ENCODE measurements at regions not wholly inside any gene's neighbourhood (a gene's known extent, or its start where the extent isn't known, plus 50 kb on each side); places are given as distances from the start of the nearest gene placed in this dataset.
"Not testable (repeated sequence)": the region's sequence is repeated elsewhere in the genome, so short reads cannot be mapped to it uniquely, and the experiment has no call there.

DNA sequence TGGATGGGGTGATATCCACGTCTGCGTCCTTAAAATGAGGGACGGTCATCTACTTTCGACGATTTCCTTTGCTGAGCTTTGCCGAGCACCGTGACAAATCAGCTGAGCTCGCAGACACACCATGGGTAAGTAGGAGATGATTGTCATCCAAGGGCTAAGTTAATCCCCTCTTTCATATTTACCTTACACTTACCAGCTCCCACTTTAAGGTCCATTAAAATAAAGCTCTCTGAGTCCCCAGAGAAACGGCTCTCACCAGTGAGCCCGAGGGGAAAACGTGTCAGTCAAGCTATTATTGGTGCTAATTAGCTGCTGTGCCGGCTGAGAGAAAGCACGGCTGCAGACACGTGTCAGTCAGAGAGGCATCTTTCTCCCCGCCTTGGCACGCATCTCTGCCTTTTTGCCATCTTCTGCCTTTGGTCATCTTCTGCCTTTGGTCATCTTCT, 72.2 kb downstream of the CRLF2 start:
- no peaks in the 10 kb centered on the region for H3K9me3 ChIP-seq
- no peaks in the 10 kb centered on the region for H3K4me1 ChIP-seq
- H3K4me3 ChIP-seq, result no peak overlapping the region
- 20% methylated on average over 16 of the region's 16 CpGs for WGBS (ENCODE audit: insufficient coverage, low coverage, low lambda C conversion rate, missing lambda C conversion rate)
- intact Hi-C loops (cut with DNase I), result no loop called here
- H3K27ac ChIP-seq, result no peak overlapping the region
- TF ChIP-seq, protein P1, sequence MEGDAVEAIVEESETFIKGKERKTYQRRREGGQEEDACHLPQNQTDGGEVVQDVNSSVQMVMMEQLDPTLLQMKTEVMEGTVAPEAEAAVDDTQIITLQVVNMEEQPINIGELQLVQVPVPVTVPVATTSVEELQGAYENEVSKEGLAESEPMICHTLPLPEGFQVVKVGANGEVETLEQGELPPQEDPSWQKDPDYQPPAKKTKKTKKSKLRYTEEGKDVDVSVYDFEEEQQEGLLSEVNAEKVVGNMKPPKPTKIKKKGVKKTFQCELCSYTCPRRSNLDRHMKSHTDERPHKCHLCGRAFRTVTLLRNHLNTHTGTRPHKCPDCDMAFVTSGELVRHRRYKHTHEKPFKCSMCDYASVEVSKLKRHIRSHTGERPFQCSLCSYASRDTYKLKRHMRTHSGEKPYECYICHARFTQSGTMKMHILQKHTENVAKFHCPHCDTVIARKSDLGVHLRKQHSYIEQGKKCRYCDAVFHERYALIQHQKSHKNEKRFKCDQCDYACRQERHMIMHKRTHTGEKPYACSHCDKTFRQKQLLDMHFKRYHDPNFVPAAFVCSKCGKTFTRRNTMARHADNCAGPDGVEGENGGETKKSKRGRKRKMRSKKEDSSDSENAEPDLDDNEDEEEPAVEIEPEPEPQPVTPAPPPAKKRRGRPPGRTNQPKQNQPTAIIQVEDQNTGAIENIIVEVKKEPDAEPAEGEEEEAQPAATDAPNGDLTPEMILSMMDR (IDR thresholded peaks at IDR 0.05), result no peak
- TF ChIP-seq POLR2A (IDR thresholded peaks at IDR 0.05), result no peak
- ATAC-seq (no peak), DNase-seq (peak in 1 of 3 donors; percentile 11)
- H3K27me3 ChIP-seq, result no peaks in the 10 kb centered on the region
- H3K36me3 ChIP-seq, result no peaks in the 10 kb centered on the region

DNA sequence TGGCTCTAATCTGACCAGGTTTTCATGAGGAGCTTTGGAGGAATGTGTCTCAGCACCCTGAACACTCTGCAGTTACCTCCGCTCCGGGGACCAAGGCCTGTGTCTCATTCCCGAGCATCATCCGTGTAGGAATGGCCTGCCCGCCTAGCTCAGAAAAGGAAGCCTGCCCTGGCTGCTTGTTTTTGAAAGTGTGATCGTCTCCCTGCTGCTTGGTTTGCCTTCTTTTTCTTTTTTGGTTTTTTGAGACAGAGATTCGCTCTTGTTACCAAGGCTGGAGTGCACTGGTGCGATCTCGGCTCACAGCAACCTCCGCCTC, 73.3 kb downstream of the CRLF2 start:
- Histone ChIP-seq H3K27ac (no peak overlapping the region), H3K4me1 (no peaks in the 10 kb centered on the region), H3K27me3 (no peaks in the 10 kb centered on the region), H3K4me3 (no peak overlapping the region), H3K36me3 (no peaks in the 10 kb centered on the region), H3K9me3 (no peaks in the 10 kb centered on the region)
- DNase-seq (no peak), ATAC-seq (no peak)
- WGBS (ENCODE audit: insufficient coverage, low coverage, low lambda C conversion rate, missing lambda C conversion rate), result 75% methylated on average over 5 of the region's 10 CpGs
- intact Hi-C loops (cut with DNase I), result no loop called here
- TF ChIP-seq POLR2A (IDR thresholded peaks at IDR 0.05), result no peak
- TF ChIP-seq, protein P1 (IDR thresholded peaks at IDR 0.05), result no peak

DNA sequence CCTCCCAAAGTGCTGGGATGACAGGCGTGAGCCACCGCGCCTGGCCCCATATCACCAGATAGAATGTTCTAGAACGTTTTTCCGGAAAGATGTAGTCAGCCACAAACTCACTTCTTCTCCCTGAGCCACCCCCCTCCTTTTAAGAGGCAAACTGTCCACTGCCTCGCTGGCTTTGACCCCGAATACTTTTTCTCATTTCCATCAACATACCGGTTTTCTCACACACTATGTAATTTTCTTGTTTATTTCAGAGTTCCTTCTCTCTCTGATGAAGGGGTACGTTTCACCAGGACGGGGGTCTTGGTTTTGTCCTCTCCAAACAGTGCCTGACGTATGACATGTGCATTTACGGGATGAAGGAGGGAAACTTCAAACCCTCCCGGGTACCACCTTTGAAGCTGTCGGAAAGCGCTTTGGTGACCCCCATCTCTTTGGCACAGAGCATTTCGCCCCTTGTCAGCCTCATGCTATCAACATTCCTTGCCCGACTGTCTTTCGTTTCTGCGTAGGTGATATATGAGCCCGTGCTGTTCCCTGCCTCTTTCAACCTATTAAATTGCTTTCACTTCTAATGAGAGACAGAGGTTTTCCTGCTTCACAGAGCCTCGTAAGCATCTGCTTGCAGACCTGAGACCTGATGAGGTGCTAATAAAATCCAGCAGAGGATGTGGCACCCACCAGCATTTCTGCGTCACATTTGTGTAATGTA, 73.8 kb downstream of the CRLF2 start:
- TF ChIP-seq, protein P1 (IDR thresholded peaks at IDR 0.05), result no peak
- TF ChIP-seq POLR2A (IDR thresholded peaks at IDR 0.05), result no peak
- no peak overlapping the region for H3K27ac ChIP-seq
- H3K4me1 ChIP-seq, result no peaks in the 10 kb centered on the region
- intact Hi-C loops (cut with DNase I), result no loop called here
- H3K4me3 ChIP-seq, result no peak overlapping the region
- no peaks in the 10 kb centered on the region for H3K27me3 ChIP-seq
- no peaks in the 10 kb centered on the region for H3K36me3 ChIP-seq
- H3K9me3 ChIP-seq, result no peaks in the 10 kb centered on the region
- DNase-seq, result peak in 1 of 3 donors; percentile 28
- 51% methylated on average over 20 of the region's 22 CpGs for WGBS (ENCODE audit: insufficient coverage, low coverage, low lambda C conversion rate, missing lambda C conversion rate)
- no peak for ATAC-seq

DNA sequence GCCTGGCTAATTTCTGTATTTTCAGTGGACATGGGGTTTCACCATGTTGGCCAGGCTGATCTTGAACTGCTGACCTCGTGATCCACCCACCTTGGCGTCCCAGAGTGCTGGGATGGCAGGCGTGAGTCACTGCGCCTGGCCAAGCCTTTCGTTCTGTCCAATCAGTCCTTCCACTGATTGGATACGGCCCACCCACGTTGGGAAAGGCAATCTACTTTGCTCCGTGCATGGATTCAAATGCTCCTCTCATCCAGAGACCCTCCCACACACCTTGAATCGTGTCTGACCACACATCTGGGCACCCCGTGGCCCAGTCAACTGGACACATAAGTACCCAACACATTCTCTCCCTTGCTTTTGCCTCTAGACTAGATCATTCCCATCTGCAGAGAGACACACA, 74.9 kb downstream of the CRLF2 start:
- H3K4me1 ChIP-seq, result no peaks in the 10 kb centered on the region
- no peak overlapping the region for H3K27ac ChIP-seq
- H3K9me3 ChIP-seq, result no peaks in the 10 kb centered on the region
- no peaks in the 10 kb centered on the region for H3K36me3 ChIP-seq
- DNase-seq (peak in 1 of 3 donors; percentile 11), ATAC-seq (no peak)
- WGBS (ENCODE audit: insufficient coverage, low coverage, low lambda C conversion rate, missing lambda C conversion rate), result 56% methylated on average over 5 of the region's 10 CpGs
- no peaks in the 10 kb centered on the region for H3K27me3 ChIP-seq
- H3K4me3 ChIP-seq, result no peak overlapping the region
- intact Hi-C loops (cut with DNase I), result no loop called here
- TF ChIP-seq, protein P1 (IDR thresholded peaks at IDR 0.05), result no peak

DNA sequence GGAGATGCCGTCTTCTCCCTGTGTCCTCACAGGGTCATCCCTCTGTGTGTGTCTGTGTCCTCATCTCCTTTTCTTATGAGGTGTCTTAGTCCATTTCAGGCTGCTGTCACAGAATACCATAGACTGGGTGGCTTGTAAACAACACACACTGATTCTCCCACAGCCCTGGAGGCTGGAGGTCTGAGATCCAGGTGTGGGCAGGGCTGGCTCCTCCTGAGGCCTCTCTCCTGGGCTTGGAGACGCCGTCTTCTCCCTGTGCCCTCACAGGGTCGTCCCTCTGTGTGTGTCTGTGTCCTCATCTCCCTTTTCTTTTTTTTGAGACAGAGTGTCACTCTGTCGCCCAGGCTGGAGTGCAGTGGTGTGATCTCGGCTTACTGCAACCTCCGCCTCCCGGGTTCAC, 75.9 kb downstream of the CRLF2 start:
- DNase-seq; H3K4me3 ChIP-seq; H3K9me3 ChIP-seq; H3K36me3 ChIP-seq; ATAC-seq; intact Hi-C loops (cut with DNase I); H3K4me1 ChIP-seq; H3K27me3 ChIP-seq; H3K27ac ChIP-seq: not testable (repeated sequence)
- 78% methylated on average over 1 of the region's 8 CpGs for whole genome bisulfite sequencing (ENCODE audit: insufficient coverage, low coverage, low lambda C conversion rate, missing lambda C conversion rate)
